Colonic mucosa (tissue), 4 donors: ENCODE measurements at regions not wholly inside any gene's neighbourhood (a gene's known extent, or its start where the extent isn't known, plus 50 kb on each side); places are given as distances from the start of the nearest gene placed in this dataset.
"Not testable (repeated sequence)": the region's sequence is repeated elsewhere in the genome, so short reads cannot be mapped to it uniquely, and the experiment has no call there.

ENCODE experiments used
- DNase-seq: peaks from one replicate; pipeline ENCODE4 v3.0.0-alpha.2; 2020
- H3K27ac ChIP-seq: fragments of 200-600 bp; one replicate; pipeline ENCODE4 v1.8.0; 2021
- H3K27me3 ChIP-seq: fragments of 200-600 bp; one replicate; pipeline ENCODE4 v1.8.0; 2021
- H3K36me3 ChIP-seq: fragments of 200-600 bp; one replicate; pipeline ENCODE4 v1.8.0; 2021
- H3K4me1 ChIP-seq: fragments of 200-600 bp; one replicate; pipeline ENCODE4 v1.8.0; 2021; ENCODE audit warnings: mild to moderate bottlenecking
- H3K4me3 ChIP-seq: fragments of 200-600 bp; one replicate; pipeline ENCODE4 v1.8.0; 2021
- H3K9ac ChIP-seq, 2 donors: one replicate each; pipeline ENCODE4 v1.7.0; 2013; ENCODE audit warnings: control low read depth in 2 of 2, low read depth in 2 of 2, low read length in 2 of 2
- H3K9me3 ChIP-seq: fragments of 200-600 bp; one replicate; pipeline ENCODE4 v1.8.0; 2021
- intact Hi-C: fragments of 100-400 bp; cut with DNase I; formaldehyde crosslinking; loops from one replicate; pipeline ENCODE4 v1.14.1; 2022
- donor health status: healthy.
- donor health status: DM: no; HTN: no; CAD: no.
- donor health status: DM: no; HTN: no; CAD: no.

DNA sequence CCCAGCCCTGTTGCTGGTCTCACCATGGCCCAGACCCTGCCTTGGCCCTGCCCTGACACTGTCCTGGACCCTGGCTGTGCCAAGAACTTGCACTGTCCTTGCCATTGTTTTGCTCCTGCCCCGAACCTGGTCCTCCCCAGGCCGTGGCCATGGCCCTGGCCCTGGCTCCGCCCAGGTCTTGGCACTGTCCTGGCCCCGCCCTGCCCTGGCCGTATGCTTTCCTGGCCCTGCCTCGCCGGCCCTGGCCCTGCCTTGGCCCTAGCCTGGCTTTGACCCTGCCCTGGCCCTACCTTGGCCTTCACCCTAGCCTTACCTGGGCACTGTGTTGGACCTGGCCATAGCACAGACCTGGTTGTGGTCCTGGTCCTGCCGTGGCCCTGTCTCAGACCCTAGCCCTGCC, 1558.9 kb downstream of the RPIA start:
- intact Hi-C loops, H3K4me3 ChIP-seq, H3K27ac ChIP-seq, H3K9ac ChIP-seq, H3K4me1 ChIP-seq, H3K36me3 ChIP-seq, H3K9me3 ChIP-seq, H3K27me3 ChIP-seq, DNase-seq: not testable (repeated sequence)

DNA sequence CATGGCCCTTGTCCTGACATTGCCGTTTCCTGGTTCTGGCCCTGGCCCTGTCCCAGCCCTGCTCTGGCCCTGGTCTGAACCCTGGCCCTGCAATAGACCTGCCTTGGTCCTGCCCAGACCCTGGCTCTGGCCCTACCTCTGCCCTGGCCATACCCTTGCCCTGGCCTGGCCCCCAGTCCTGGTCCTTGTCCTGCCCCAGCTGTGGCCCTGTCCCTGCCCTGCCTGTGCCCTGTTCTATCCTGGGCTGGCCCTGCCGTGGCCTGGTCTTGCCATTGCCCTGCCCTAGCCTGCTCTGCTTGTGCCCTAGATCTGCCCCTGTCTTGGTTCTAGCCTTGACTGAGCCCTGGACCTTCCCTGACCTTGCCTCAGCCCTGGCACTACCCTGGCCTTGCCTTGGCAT, 1560.1 kb downstream of the RPIA start:
- H3K9me3 ChIP-seq, intact Hi-C loops, H3K36me3 ChIP-seq: not testable (repeated sequence)

DNA sequence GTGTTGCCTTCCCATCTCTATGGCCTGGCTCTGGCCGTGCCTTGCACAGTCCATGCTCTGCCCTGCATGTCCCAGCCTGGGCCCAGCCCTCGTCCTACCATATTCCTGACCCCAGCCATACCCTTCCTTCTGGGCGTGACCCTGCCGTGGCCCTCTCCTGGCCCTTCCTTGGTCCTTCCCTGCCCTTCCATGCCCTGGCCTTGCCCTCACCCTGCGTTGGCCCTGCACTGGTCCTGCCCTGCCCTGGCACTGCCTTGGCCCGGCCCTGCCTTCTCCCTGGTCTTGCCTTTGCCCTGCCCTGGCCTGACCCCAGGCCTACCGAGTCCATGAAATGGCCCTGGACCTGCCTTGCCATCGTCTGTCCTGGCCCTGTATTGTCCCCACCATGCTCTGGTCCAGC, 1561.8 kb downstream of the RPIA start:
- H3K9me3 ChIP-seq, intact Hi-C loops, H3K4me1 ChIP-seq, H3K27ac ChIP-seq, H3K4me3 ChIP-seq, H3K36me3 ChIP-seq, H3K9ac ChIP-seq, H3K27me3 ChIP-seq, DNase-seq: not testable (repeated sequence)

More for the DNA sequence above, 1560.1 kb downstream of the RPIA start:
- DNase-seq, H3K4me3 ChIP-seq, H3K9ac ChIP-seq, H3K27me3 ChIP-seq, H3K27ac ChIP-seq, H3K4me1 ChIP-seq: not testable (repeated sequence)

DNA sequence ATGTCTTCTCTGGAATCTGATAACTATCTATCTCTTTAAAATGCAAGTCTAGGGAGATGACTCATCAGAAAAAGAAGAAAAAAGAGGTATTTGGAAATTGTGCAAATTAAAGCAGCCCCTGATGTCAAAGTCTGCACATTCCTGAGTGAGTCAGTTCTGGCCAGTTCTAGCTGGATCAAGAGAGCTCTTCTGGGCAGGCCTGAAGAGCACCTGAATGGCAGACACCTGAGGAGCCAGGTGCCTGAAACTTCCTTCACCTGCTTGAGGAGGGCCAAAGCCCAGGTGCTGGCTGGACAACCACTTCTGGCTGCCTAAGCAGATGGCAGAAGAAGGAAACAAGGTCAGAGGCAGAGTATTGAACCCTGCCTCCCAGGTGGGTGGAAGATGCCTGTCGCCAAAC, 1575.4 kb downstream of the RPIA start:
- intact Hi-C loops, H3K36me3 ChIP-seq, DNase-seq, H3K9me3 ChIP-seq, H3K4me1 ChIP-seq, H3K9ac ChIP-seq, H3K27me3 ChIP-seq, H3K4me3 ChIP-seq, H3K27ac ChIP-seq: not testable (repeated sequence)

DNA sequence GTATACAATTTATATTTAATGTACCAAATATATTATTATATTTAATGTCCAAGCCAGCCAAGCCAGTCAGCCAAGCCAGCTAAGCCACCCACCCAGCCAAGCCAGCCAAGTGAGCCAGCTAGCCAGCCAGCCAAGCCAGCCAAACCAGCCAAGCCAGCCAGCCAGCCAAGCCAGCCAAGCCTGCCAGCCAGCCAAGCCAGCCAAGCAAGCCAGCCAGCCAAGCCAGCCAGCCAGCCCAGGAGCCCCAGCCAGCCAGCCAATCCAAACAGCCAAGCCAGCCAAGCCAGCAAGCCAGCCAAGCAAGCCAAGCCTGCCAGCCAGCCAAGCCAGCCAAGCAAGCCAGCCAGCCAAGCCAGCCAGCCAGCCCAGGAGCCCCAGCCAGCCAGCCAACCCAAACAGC, 1596.3 kb downstream of the RPIA start:
- H3K9ac ChIP-seq, H3K27me3 ChIP-seq, H3K36me3 ChIP-seq, DNase-seq, H3K4me1 ChIP-seq, intact Hi-C loops, H3K4me3 ChIP-seq, H3K27ac ChIP-seq, H3K9me3 ChIP-seq: not testable (repeated sequence)

DNA sequence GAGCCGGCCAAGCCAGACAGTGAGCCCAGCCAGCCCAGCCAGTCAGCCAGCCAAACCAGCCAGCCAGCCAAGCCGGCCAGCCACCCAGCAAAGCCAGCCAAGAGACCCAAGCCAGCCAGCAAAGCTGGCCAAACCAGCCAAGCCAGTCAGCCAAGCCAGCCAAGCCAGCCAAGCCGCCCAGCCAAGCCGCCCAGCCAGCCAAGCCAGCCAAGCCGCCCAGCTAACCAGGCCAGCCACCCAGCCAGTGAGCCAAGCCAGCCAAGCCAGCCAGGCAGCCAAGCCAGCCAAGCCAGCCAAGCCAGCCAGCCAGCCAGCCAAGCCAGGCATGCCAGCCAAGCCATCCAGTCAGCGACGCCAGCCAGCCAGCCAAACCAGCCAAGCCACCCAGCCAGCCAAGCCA, 1596.9 kb downstream of the RPIA start:
- H3K4me1 ChIP-seq, H3K9ac ChIP-seq, H3K4me3 ChIP-seq, H3K27me3 ChIP-seq, intact Hi-C loops, DNase-seq, H3K27ac ChIP-seq, H3K9me3 ChIP-seq, H3K36me3 ChIP-seq: not testable (repeated sequence)

DNA sequence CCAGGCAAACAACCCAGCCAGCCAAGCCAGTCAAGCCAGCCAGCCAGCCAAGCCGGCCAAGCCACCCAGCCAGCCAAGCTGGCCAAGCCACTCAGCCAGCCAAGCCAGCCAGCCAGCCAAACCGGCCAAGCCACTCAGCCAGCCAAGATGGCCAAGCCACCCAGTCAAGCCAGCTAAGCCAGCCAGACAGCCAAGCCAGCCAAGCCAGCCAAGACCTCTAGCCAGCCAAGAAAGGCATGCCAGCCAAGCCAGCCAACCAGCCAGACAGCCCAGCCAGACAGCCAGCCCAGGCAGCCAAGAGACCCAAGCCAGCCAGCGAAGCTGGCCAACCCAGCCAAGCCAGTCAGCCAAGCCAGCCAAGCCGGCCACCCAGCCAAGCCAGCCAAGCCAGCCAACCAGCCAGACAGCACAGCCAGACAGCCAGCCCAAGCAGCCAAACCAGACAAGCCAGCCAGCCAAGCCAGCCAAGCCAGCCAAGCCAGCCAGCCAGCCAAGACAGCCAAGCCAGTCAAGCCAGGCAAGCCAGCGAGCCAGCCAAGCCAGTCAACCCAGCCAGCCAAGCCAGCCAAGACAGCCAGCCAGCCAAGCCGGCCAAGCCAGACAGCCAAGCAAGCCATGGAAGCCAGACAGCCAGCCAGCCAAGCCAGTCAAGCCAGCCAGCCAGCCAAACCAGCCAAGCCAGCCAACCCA, 1598.0 kb downstream of the RPIA start:
- DNase-seq, H3K36me3 ChIP-seq, H3K4me3 ChIP-seq, intact Hi-C loops, H3K4me1 ChIP-seq, H3K27me3 ChIP-seq, H3K27ac ChIP-seq, H3K9ac ChIP-seq, H3K9me3 ChIP-seq: not testable (repeated sequence)

DNA sequence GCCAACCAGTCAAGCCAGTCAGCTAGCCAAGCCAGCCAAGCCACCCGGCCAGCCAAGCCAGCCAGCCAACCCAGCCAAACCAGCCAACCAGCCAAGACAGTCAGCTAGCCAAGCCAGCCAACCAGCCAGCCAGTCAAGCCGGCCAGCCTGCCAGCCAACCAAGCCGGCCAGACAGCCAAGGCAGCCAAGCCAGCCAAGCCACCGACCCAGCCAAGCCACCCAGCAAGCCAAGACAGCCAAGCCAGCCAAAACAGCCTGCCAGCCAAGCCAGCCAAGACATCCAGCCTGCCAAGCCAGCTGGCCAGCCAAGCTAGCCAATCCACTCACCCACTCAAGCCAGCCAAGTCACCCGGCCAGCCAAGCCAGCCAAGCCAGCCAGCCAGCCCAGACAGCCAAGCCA, 1599.2 kb downstream of the RPIA start:
- intact Hi-C loops, H3K27me3 ChIP-seq, H3K27ac ChIP-seq, H3K4me3 ChIP-seq, H3K9ac ChIP-seq, H3K4me1 ChIP-seq, H3K9me3 ChIP-seq, H3K36me3 ChIP-seq, DNase-seq: not testable (repeated sequence)

DNA sequence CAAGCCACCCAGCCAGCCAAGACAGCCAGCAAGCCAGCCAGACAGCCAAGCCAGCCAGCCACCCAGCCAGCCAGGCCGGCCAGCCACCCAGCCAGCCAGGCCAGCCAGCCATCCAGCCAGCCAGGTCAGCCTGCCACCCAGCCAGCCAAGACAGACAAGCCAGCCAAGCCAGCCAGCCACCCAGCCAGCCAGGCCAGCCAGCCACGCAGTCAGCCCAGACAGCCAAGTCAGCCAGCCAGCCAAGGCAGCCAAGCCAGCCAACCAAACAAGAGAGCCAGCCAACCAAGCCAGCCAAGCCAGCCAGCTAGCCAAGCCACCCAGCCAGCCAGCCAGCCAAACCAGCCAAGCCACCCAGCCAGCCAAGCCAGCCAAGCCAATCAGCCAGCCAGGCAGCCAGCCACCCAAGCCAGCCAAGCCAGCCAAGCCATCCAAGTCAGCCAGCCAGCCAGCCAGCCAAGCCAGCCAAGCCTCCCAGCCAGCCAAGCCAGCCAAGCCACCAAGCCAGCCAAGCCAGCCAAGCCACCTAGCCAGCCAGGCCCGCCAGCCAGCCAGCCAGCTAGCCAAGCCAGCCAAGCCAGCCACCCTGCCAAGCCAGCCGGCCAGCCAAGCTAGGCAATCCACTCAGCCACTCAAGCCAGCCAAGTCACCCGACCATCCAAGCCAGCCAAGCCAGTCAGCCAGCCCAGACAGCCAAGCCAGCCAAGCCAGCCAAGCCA, 1599.9 kb downstream of the RPIA start:
- DNase-seq, H3K27me3 ChIP-seq, H3K27ac ChIP-seq, H3K4me1 ChIP-seq, H3K9ac ChIP-seq, H3K9me3 ChIP-seq, H3K36me3 ChIP-seq, H3K4me3 ChIP-seq, intact Hi-C loops: not testable (repeated sequence)

DNA sequence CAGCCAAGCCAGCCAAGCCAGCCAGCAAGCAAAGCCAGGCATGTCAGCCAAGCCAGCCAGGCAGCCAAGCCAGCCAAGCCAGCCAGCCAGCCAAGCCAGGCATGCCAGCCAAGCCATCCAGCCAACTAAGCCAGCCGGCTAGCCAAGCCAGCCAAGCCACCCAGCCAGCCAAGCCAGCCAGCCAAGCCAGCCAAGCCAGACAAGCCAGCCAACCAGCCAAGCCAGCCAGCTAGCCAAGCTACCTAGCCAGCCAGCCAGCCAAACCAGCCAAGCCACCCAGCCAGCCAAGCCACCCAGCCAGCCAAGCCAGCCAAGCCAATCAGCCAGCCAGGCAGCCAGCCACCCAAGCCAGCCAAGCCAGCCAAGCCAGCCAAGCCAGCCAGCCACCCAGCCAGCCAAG, 1600.5 kb downstream of the RPIA start:
- H3K36me3 ChIP-seq, intact Hi-C loops, DNase-seq, H3K27ac ChIP-seq, H3K4me1 ChIP-seq, H3K9me3 ChIP-seq, H3K27me3 ChIP-seq, H3K4me3 ChIP-seq, H3K9ac ChIP-seq: not testable (repeated sequence)

DNA sequence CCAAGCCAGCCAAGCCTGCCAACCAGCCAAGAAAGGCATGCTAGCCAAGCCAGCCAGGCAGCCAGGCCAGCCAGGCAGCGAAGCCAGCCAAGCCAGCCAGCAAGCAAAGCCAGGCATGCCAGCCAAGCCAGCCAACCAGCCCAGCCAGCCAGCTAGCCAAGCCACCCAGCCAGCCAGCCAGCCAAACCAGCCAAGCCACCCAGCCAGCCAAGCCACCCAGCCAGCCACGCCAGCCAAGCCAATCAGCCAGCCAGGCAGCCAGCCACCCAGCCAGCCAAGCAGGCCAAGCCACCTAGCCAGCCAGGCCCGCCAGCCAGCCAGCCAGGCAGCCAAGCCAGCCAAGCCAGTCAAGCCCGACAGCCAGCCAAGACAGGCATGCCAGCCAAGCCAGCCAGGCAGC, 1601.0 kb downstream of the RPIA start:
- H3K36me3 ChIP-seq, H3K27me3 ChIP-seq, H3K9ac ChIP-seq, H3K4me1 ChIP-seq, DNase-seq, H3K9me3 ChIP-seq, intact Hi-C loops, H3K4me3 ChIP-seq, H3K27ac ChIP-seq: not testable (repeated sequence)

DNA sequence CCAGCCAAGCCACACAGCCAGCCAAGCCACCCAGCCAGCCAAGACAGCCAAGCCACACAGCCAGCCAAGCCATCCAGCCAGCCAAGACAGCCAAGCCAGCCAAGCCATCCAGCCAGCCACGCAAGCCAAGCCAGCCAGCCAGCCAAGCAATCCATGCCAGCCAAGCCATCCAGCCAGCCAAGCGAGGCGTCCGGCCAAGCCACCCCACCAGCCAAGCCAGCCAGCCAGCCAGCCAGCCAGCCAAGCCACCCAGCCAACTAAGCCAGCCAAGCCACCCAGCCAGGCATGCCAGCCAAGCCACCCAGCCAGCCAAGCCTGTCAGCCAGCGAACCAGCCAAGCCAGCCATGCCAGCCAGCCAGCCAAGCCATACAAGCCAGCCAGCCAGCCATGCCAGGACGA, 1601.8 kb downstream of the RPIA start:
- H3K4me1 ChIP-seq, H3K27me3 ChIP-seq, H3K9me3 ChIP-seq, H3K4me3 ChIP-seq, intact Hi-C loops, H3K36me3 ChIP-seq, H3K9ac ChIP-seq, H3K27ac ChIP-seq, DNase-seq: not testable (repeated sequence)

DNA sequence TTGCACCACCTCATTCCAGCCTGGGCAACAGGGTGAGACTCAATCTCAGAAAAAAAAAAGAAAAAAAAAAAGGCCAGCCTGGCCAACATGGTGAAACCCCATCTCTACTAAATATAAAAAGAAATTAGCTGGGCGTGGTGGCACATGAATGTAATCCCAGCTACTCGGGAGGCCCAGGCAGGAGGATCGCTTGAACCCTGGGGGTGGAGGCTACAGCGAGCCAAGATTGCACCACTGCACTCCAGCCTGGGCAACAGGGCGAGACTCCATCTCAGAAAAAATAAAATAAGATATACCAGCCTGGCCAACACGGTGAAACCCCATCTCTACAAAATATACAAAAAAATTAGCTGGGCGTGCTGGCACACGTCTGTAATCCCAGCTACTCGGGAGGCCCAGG, 1602.3 kb downstream of the RPIA start:
- H3K27ac ChIP-seq, H3K9ac ChIP-seq, DNase-seq, H3K27me3 ChIP-seq, H3K4me1 ChIP-seq, H3K4me3 ChIP-seq, intact Hi-C loops, H3K9me3 ChIP-seq, H3K36me3 ChIP-seq: not testable (repeated sequence)
